ENCODE measurements at regions not wholly inside any gene's neighbourhood (a gene's known extent, or its start where the extent isn't known, plus 50 kb on each side); places are given as distances from the start of the nearest gene placed in this dataset.

DNA sequence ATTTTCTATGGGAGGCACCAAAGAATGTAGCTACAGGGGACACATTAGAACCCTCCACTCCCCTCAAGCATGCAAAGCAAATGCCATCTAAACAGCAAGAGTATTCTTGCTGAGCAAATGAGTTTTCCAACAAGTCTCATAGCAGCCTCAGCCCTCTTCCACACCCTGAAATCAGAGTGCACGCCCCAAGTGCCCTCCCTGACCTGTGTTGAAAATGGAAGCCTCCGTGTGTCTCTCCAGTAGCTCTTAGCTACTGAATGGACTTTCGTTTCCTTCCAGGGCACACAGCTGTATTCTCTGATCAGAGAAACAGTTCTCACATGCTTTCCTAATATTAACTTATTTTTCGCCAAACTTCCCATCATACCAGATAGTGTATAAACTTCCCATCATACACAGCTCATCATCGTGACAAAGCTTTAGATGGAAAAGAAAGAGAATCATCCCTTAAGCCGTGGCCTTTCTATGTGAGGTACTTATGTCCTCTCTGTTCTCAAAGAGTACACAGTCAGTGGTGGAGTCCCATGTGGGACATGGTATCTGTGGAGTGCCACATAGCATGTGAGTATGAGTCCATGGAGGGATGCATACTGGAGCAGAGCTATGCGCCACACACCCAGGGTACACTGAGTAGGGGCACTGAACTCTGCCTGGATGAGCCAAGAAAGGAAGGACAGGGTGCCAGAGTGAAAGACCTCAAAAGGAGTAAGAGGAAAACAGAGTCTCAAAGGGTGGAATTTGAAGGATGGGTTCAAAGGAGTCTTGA lies 434.5 kb downstream of the MCTP2 start:
- TF ChIP-seq, protein P1, sequence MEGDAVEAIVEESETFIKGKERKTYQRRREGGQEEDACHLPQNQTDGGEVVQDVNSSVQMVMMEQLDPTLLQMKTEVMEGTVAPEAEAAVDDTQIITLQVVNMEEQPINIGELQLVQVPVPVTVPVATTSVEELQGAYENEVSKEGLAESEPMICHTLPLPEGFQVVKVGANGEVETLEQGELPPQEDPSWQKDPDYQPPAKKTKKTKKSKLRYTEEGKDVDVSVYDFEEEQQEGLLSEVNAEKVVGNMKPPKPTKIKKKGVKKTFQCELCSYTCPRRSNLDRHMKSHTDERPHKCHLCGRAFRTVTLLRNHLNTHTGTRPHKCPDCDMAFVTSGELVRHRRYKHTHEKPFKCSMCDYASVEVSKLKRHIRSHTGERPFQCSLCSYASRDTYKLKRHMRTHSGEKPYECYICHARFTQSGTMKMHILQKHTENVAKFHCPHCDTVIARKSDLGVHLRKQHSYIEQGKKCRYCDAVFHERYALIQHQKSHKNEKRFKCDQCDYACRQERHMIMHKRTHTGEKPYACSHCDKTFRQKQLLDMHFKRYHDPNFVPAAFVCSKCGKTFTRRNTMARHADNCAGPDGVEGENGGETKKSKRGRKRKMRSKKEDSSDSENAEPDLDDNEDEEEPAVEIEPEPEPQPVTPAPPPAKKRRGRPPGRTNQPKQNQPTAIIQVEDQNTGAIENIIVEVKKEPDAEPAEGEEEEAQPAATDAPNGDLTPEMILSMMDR (IDR thresholded peaks at IDR 0.05; ENCODE audit: low read depth, low read length) = no peak
- no peak for TF ChIP-seq EZH2phosphoT487 (IDR thresholded peaks at IDR 0.05; ENCODE audit: low read depth)

Measured in OCI-LY3 (cell line).